ENCODE measurements at regions not wholly inside any gene's neighbourhood (a gene's known extent, or its start where the extent isn't known, plus 50 kb on each side); places are given as distances from the start of the nearest gene placed in this dataset.

GRCh38 chr2:195322324-195322723 lies 334.7 kb upstream of the SLC39A10 start:
- Mint-ChIP-seq H3K36me3 (peaks cover 1% of the 10 kb centered on the region), H3K4me3 (no peak overlapping the region), H3K27ac (no peak overlapping the region), H3K9me3 (no peaks in the 10 kb centered on the region), H3K27me3 (no peaks in the 10 kb centered on the region), H3K4me1 (ENCODE audit: low read depth) (peaks cover 8% of the 10 kb centered on the region)
- ChIA-PET CTCF (interaction anchor here (1.3 kb wide), 1 partner anchor 338 kb away, joined by 6 read pairs; no protein-coding TSS in a partner anchor), POLR2A (no interaction called here)
- intact Hi-C loops (cut with micrococcal nuclease): no loop called here
- DNase-seq: no peak

- peaks cover 1% of the 10 kb centered on the region for H3K36me3 Mint-ChIP-seq
- POLR2A ChIA-PET: no interaction called here
- H3K27ac Mint-ChIP-seq: no peak overlapping the region
- no peak for DNase-seq
- no peaks in the 10 kb centered on the region for H3K9me3 Mint-ChIP-seq
- peaks cover 8% of the 10 kb centered on the region for H3K4me1 Mint-ChIP-seq (ENCODE audit: low read depth)
- no peaks in the 10 kb centered on the region for H3K27me3 Mint-ChIP-seq
- CTCF ChIA-PET: interaction anchor here (1.7 to 2.1 kb wide), 4 partner anchors 10 to 747 kb away, joined by 4 to 9 read pairs (median 6); no protein-coding TSS in a partner anchor
- no peak overlapping the region for H3K4me3 Mint-ChIP-seq
- intact Hi-C loops (cut with micrococcal nuclease): no loop called here
Measured at GRCh38 chr2:195320413-195320973, 336.5 kb upstream of the SLC39A10 start.

- no peaks in the 10 kb centered on the region for H3K27me3 Mint-ChIP-seq
- peaks cover 1% of the 10 kb centered on the region for H3K36me3 Mint-ChIP-seq
- ChIA-PET POLR2A (no interaction called here), CTCF (interaction anchor here (0.6 to 2.1 kb wide), 6 partner anchors 9 to 747 kb away, joined by 3 to 9 read pairs (median 5); no protein-coding TSS in a partner anchor)
- intact Hi-C loops (cut with micrococcal nuclease): loop anchor here (2.0 to 5.0 kb wide), 2 partner anchors 341 to 748 kb away; partner anchors contain the start of gene DNAH7
- H3K9me3 Mint-ChIP-seq: no peaks in the 10 kb centered on the region
- DNase-seq: no peak
- peaks cover 8% of the 10 kb centered on the region for H3K4me1 Mint-ChIP-seq (ENCODE audit: low read depth)
- H3K4me3 Mint-ChIP-seq: no peak overlapping the region
- H3K27ac Mint-ChIP-seq: no peak overlapping the region
Measured at GRCh38 chr2:195319548-195320412, 337.2 kb upstream of the SLC39A10 start.

GRCh38 chr2:195319112-195319460 lies 337.9 kb upstream of the SLC39A10 start:
- no peaks in the 10 kb centered on the region for H3K9me3 Mint-ChIP-seq
- no peak overlapping the region for H3K4me3 Mint-ChIP-seq
- peaks cover 8% of the 10 kb centered on the region for H3K4me1 Mint-ChIP-seq (ENCODE audit: low read depth)
- no peaks in the 10 kb centered on the region for H3K27me3 Mint-ChIP-seq
- intact Hi-C loops (cut with micrococcal nuclease): loop anchor here (2.0 to 5.0 kb wide), 2 partner anchors 342 to 748 kb away; partner anchors contain the start of gene DNAH7
- ChIA-PET CTCF (interaction anchor here (0.6 to 2.1 kb wide), 6 partner anchors 8 to 748 kb away, joined by 3 to 9 read pairs (median 5); no protein-coding TSS in a partner anchor), POLR2A (no interaction called here)
- no peak overlapping the region for H3K27ac Mint-ChIP-seq
- peaks cover 1% of the 10 kb centered on the region for H3K36me3 Mint-ChIP-seq
- DNase-seq: no peak

GRCh38 chr2:195318440-195319111 lies 338.4 kb upstream of the SLC39A10 start:
- CTCF ChIA-PET: interaction anchor here (0.6 to 2.1 kb wide), 8 partner anchors 8 to 749 kb away, joined by 3 to 7 read pairs (median 3); no protein-coding TSS in a partner anchor
- POLR2A ChIA-PET: no interaction called here
- peak; percentile 35 for DNase-seq
- Mint-ChIP-seq H3K4me1 (ENCODE audit: low read depth) (peaks cover 8% of the 10 kb centered on the region), H3K9me3 (no peaks in the 10 kb centered on the region), H3K27ac (no peak overlapping the region), H3K36me3 (peaks cover under 1% of the 10 kb centered on the region), H3K4me3 (no peak overlapping the region), H3K27me3 (no peaks in the 10 kb centered on the region)
- intact Hi-C loops (cut with micrococcal nuclease): loop anchor here (1.0 to 5.0 kb wide), 3 partner anchors 342 to 1152 kb away; partner anchors contain the start of gene DNAH7

- Mint-ChIP-seq H3K9me3 (no peaks in the 10 kb centered on the region), H3K27me3 (no peaks in the 10 kb centered on the region), H3K4me1 (ENCODE audit: low read depth) (peaks cover 8% of the 10 kb centered on the region), H3K4me3 (no peak overlapping the region), H3K27ac (no peak overlapping the region), H3K36me3 (no peaks in the 10 kb centered on the region)
- CTCF ChIA-PET: interaction anchor here (0.7 to 1.4 kb wide), 6 partner anchors 12 to 354 kb away, joined by 3 to 4 read pairs (median 3); no protein-coding TSS in a partner anchor
- intact Hi-C loops (cut with micrococcal nuclease): loop anchor here (2.0 to 5.0 kb wide), 2 partner anchors 750 to 771 kb away; partner anchors contain the start of gene DNAH7
- POLR2A ChIA-PET: no interaction called here
- DNase-seq: no peak
Measured at GRCh38 chr2:195317550-195317949, 339.5 kb upstream of the SLC39A10 start.

- intact Hi-C loops (cut with micrococcal nuclease): loop anchor here (2.0 to 5.0 kb wide), 2 partner anchors 751 to 770 kb away; partner anchors contain the start of gene DNAH7
- ChIA-PET POLR2A (no interaction called here), CTCF (interaction anchor here (0.7 to 1.2 kb wide), 3 partner anchors 38 to 1149 kb away, joined by 3 read pairs; no protein-coding TSS in a partner anchor)
- DNase-seq: no peak
- Mint-ChIP-seq H3K27me3 (no peaks in the 10 kb centered on the region), H3K9me3 (no peaks in the 10 kb centered on the region), H3K36me3 (no peaks in the 10 kb centered on the region), H3K4me3 (no peak overlapping the region), H3K27ac (no peak overlapping the region), H3K4me1 (ENCODE audit: low read depth) (peaks cover 8% of the 10 kb centered on the region)
Measured at GRCh38 chr2:195316486-195316885, 340.5 kb upstream of the SLC39A10 start.

- ChIA-PET CTCF (no interaction called here), POLR2A (no interaction called here)
- H3K36me3 Mint-ChIP-seq: no peaks in the 10 kb centered on the region
- H3K4me1 Mint-ChIP-seq (ENCODE audit: low read depth): peaks cover 3% of the 10 kb centered on the region
- intact Hi-C loops (cut with micrococcal nuclease): no loop called here
- no peaks in the 10 kb centered on the region for H3K27me3 Mint-ChIP-seq
- DNase-seq: no peak
- no peak overlapping the region for H3K4me3 Mint-ChIP-seq
- H3K27ac Mint-ChIP-seq: no peak overlapping the region
- H3K9me3 Mint-ChIP-seq: no peaks in the 10 kb centered on the region
Measured at GRCh38 chr2:195313962-195314361, 343.1 kb upstream of the SLC39A10 start.

- DNase-seq: no peak
- H3K36me3 Mint-ChIP-seq: no peaks in the 10 kb centered on the region
- H3K27ac Mint-ChIP-seq: no peak overlapping the region
- ChIA-PET POLR2A (no interaction called here), CTCF (no interaction called here)
- no peak overlapping the region for H3K4me3 Mint-ChIP-seq
- H3K9me3 Mint-ChIP-seq: no peaks in the 10 kb centered on the region
- no peaks in the 10 kb centered on the region for H3K4me1 Mint-ChIP-seq (ENCODE audit: low read depth)
- no peaks in the 10 kb centered on the region for H3K27me3 Mint-ChIP-seq
- intact Hi-C loops (cut with micrococcal nuclease): no loop called here
Measured at GRCh38 chr2:195312662-195313061, 344.4 kb upstream of the SLC39A10 start.

GRCh38 chr2:195308163-195308562 lies 348.9 kb upstream of the SLC39A10 start:
- ChIA-PET POLR2A (no interaction called here), CTCF (no interaction called here)
- Mint-ChIP-seq H3K27ac (no peak overlapping the region), H3K4me3 (no peak overlapping the region), H3K4me1 (ENCODE audit: low read depth) (no peaks in the 10 kb centered on the region), H3K27me3 (no peaks in the 10 kb centered on the region), H3K36me3 (no peaks in the 10 kb centered on the region), H3K9me3 (no peaks in the 10 kb centered on the region)
- intact Hi-C loops (cut with micrococcal nuclease): loop anchor here (5.0 kb wide), 1 partner anchor 629 kb away; no protein-coding TSS in a partner anchor
- no peak for DNase-seq

- intact Hi-C loops (cut with micrococcal nuclease): loop anchor here (5.0 kb wide), 1 partner anchor 630 kb away; no protein-coding TSS in a partner anchor
- Mint-ChIP-seq H3K27ac (no peak overlapping the region), H3K9me3 (no peaks in the 10 kb centered on the region), H3K36me3 (no peaks in the 10 kb centered on the region), H3K4me3 (no peak overlapping the region), H3K27me3 (no peaks in the 10 kb centered on the region), H3K4me1 (ENCODE audit: low read depth) (no peaks in the 10 kb centered on the region)
- DNase-seq: no peak
- POLR2A ChIA-PET: no interaction called here
- CTCF ChIA-PET: no interaction called here
Measured at GRCh38 chr2:195307751-195308150, 349.3 kb upstream of the SLC39A10 start.

- Mint-ChIP-seq H3K36me3 (no peaks in the 10 kb centered on the region), H3K9me3 (no peaks in the 10 kb centered on the region), H3K4me1 (ENCODE audit: low read depth) (no peaks in the 10 kb centered on the region), H3K27me3 (no peaks in the 10 kb centered on the region), H3K4me3 (no peak overlapping the region), H3K27ac (no peak overlapping the region)
- no peak for DNase-seq
- ChIA-PET POLR2A (no interaction called here), CTCF (interaction anchor here (0.9 kb wide), 1 partner anchor 1138 kb away, joined by 3 read pairs; no protein-coding TSS in a partner anchor)
- intact Hi-C loops (cut with micrococcal nuclease): no loop called here
Measured at GRCh38 chr2:195304310-195304709, 352.7 kb upstream of the SLC39A10 start.

Measured in activated CD4-positive, alpha-beta memory T cell treated with anti-CD3 and anti-CD28 coated beads for 36 hours (primary cell).